Right renal cortex interstitium (tissue), 3 donors: ENCODE measurements at regions not wholly inside any gene's neighbourhood (a gene's known extent, or its start where the extent isn't known, plus 50 kb on each side); places are given as distances from the start of the nearest gene placed in this dataset.

Experiments used
- DNase-seq, 3 donors: peaks; one replicate each; pipeline ENCODE4 v3.0.0-alpha.2; 2013; ENCODE audit warnings: low read depth in 3 of 3, low spot score in 2 of 3

DNA sequence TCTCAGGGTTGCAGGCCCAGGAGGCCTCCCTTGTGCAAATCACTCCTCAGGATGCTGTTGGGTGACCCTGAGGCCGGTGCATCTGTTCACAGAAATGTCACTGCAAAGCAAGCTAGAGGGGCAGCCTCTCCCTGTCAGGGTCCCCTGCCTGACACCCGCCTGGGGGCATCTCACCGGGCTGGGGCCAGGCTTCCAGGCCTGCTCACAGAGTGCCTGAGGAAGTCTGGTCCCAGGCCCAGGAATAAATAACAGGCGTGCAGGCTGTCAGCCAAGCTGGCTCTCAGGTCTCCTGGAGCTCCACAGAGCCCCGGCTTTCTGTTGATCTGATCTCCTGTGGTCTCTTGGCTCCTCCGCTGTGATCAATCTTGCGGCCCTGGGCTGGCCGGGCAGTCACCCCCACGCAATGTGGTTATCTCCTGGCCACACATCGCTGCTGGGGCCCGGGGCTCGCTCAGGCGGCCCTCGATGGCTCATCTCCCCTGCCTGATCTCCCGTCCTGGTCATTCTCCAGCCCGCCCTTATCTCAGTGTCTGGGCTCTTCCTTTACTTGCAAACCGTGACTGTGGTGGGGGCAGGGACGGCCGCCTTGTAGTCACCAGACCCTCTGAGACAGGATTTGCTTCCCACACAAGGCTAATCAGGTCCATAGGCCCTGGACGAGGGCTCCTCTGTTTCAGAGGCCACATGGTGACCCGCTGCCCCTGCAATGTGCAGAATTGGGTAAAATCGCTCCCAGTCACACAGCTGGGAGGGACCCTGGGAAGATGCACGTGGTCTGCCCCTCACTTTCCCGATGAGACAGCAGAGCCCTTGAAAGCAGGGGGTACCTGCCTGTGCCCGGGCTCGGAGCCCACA lies 231.2 kb upstream of the GSE1 start:
- DNase-seq, result no peak

- DNase-seq, result no peak
Measured at GRCh38 chr16:85382717-85383118, 230.4 kb upstream of the GSE1 start.

DNA sequence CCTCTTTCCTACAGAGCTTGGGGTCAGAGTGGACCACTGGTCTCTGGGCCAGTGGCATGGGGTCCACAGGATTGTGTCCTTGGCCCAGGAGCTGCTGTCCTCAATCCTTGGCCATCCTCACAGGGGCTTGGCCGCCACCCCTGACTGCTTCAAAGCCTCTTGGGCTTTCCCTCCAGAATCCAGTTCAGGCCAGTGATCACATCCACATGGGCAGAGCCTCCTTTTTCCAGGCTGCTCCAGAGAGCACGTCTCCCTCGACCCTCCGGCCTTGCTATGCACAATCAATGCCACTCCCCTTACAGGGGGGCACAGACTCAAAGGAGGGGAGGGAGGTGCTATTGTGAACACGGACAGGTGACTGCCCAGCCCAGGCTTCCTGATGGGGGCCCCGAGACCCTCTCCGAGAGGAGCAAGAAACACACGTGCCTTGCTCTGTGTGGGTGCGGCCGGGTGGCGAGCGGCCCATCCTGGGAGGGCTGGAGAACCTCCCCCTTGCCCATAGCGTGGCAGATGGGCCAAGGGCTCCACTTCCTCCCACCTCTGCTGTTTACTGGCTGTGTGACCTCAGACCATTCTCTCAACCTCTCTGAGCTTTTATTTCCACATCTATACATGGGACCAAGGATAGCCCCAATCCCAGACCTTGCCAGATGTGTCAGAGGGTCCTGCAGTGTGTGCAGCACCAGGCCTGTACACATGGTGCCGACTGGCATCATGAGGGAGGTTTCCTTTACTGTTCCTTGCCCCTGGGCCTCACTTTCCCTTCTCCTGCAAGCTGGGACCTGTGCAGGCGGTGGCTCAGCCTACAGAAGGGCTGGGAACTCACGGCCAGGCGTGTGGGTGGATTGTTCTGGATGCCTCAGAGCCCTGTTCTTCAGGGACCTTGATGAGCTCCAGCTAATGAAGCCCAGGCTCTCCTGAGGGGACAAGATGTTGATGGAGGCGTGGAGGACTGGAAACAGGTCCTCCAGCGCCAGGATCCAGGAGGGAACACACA lies 229.0 kb upstream of the GSE1 start:
- DNase-seq, result no peak

GRCh38 chr16:85384833-85385462 lies 228.2 kb upstream of the GSE1 start:
- no peak for DNase-seq

DNA sequence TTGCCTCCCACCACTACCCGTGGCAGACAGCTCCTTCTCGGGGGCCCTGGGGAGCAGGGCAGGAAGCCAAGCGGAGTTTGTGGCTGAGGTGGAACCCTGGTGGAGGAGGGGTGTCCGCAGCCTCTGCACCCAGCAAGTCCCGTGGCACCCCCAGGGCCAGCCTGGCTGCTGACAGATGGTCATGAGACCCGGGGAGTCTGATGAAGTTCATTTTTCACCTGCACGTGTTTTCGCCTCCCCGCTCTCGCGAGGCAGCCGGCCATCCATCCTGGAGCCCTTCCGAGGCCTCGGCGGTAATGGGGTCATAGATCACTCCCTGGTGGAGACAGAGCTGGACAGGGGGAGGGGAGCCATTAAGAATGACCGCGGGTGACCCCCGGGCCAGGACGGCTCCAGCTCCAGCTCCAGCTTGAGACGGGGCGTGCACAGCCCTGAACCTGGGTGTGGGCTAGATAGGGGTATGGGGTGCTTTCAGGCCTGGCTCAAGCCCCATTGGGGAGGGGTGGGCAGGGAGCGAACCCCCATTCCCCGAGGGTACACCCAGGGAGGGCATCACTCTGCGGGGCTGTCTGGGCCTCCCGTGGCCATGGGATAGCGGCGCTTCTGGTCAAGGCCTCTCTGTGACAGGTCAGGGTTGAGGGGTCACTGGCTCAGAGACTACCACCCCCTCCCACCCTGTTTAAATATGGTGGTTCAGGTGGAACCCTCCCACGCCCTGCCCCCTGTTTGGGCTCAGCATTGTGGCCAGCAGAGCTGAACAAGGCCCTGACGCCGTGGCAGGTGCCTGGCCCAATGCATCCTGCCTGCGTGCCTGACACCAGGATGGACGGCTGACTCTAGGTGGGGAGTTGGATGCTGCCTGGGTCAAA lies 227.4 kb upstream of the GSE1 start:
- no peak for DNase-seq

DNA sequence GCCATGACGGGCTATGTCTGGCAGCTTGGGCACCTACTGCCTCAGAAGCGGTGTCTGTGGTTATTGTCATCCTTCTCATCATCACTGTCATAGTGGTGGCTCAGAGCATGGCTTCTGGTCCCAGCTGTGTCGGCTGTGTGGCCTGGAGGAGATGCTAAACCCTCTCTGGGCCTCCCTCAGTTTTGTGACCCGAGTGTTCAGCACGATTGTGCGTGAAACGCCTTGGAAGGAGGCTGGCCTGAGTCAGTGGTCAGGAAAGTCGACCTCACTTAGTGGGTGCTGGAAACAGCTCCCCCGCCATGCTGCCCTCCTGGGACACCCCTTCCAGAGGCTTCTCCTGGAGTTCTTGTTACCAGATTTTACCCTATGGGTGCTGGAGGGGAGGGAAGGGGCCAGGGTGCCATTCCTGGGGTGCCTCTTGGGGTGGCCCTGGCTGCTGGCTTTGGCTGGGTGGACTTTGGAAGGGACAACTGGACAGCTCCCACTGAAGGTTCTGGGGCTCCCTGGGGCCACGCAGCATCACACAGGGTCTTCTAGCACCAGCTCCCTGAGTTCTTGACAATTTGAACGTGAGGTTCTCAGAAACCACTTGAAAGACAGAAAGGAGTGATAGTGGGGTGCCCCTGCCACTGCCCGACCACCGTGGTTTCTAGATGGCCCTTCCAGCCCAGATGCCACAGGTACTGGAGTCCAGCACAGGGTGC lies 226.5 kb upstream of the GSE1 start:
- no peak for DNase-seq

GRCh38 chr16:85387171-85387507 lies 226.0 kb upstream of the GSE1 start:
- DNase-seq, result no peak

DNA sequence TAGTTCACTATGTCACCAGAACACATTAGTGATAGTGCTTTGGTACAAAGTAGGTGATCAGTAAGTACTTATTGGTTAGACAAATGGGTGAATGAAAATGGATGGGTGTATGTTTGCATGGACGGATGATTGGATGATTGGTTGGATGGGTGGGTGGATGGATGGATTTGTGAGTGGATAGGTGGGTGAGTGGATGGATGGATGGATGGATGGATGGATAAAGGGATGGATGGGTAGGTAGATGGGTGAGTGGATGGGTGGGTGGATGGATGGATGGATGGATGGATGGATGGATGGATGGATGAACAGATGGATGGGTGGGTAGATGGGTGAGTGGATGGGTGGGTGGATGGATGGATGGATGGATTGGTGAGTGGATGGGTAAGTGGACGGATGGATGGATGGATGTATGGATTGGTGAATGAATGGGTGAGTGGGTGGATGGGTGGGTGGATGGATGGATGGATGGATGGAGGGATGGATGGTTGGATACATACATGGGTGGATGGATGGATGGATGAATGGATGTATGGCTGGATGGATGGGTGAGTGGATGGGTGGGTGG lies 225.3 kb upstream of the GSE1 start:
- no peak for DNase-seq

- DNase-seq, result no peak
Measured at GRCh38 chr16:85389679-85390470, 223.2 kb upstream of the GSE1 start.

DNA sequence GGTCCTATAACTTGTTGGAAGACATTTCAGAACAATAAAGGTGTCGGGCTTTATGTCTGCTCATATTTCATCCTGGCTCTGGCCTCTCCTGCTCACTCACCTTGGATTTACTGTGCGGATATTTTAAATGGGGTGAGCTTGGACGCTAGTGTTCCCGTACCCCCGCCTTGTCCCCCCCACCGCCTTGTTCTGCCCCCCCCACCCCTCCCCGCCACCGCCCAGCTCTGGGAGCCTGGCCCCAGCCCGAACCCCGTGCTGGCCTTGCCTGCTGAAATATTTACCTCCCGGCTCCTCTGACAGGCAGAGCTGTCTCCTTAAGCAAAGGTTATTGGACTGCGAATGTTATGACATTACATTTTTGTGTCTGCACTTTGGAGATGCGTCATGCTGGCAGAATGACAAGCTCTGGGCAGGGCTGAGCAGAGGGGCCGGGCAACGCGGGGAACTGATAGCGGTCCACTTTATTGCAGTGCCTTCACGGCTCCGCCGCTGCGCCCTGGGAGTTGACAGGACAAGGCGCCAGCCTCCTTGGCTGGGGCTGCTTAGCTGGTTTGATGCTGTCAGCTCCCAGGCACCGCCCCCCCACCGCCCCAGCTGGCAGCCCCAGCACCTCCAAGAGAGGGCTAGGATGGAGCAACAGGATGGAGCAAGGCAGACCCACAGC lies 222.5 kb upstream of the GSE1 start:
- DNase-seq, result no peak

DNA sequence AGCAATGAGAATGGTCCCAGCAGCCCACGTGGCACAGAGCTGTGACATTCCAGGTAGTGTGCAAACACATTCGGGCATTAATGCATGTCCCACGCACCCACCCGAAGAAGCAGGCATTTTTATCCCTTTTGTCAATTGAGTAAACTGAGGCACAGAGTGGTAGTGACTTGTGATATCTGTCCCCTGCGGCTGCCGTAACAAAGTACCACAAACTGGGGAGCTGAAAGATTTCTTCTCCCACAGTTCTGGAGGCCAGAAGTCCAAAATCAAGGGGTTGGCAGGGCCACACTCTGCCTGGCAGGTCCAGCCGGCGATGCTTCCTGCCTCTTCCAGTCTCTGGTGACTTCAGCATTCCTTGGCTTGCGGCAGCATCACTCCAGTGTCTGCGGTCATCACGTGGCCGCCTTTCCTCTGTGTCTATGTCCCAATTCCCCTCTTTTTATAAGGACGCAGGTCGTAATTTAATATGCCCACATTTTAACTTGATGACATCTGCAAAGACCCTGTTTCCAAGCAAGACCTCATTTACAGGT lies 221.9 kb upstream of the GSE1 start:
- DNase-seq, result no peak

DNA sequence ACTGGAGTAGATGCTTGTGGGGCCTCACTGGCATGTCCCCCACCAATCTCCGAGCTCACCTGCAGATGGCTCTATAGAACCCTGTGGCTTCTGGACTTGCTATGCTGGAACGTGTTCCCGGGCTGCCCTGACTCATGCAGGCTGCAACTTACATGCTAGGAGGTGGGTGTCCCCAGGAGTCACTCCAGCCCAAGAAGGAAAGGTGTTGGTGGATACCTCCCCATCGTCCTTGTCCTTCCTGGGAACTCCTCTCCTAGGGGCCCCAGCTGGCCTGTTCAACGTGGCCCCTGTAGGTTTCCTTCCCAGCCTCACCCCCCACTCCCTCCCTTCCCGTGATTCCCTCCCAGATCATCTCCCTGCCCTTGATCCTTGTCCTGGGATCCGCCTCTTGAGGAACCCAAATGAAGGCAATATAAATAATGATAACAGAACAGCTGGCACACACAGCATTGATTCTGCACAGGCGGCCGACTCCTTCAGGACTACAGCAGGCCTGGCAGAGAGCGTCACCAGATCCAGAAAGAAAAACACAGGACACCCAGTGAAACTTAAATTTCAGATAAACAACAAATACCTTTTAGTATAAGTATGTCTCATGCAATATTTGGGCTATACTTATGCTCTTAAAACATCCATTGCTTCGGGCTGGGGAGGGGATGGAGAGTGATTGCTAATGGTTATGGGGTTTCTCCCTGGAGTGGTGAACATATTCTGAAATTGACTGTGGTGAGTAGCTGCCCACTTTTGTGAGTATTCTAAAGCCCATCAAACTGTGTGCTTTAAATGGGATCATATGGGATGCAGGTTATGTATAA lies 221.1 kb upstream of the GSE1 start:
- DNase-seq, result no peak

GRCh38 chr16:85392756-85393673 lies 220.1 kb upstream of the GSE1 start:
- DNase-seq, result no peak

- no peak for DNase-seq
Measured at GRCh38 chr16:85393674-85394451, 219.3 kb upstream of the GSE1 start.
